Choroid plexus epithelial cell (primary cell): ENCODE measurements at regions not wholly inside any gene's neighbourhood (a gene's known extent, or its start where the extent isn't known, plus 50 kb on each side); places are given as distances from the start of the nearest gene placed in this dataset.

Source experiments
- DNase-seq: peaks from one replicate; pipeline ENCODE4 v3.0.0-alpha.2; 2010; ENCODE audit warnings: low read depth
- H3K4me3 ChIP-seq: 2 replicates; pipeline ENCODE4 v1.5.1; 2011; ENCODE audit warnings: low read depth, mild to moderate bottlenecking, control low read depth, low read length, moderate library complexity
- CTCF ChIP-seq: conservative IDR thresholded peaks from 2 replicates; pipeline ENCODE4 v1.5.1; 2011; ENCODE audit warnings: low read depth, mild to moderate bottlenecking, control low read depth, inconsistent platforms, low read length, moderate library complexity

- DNase-seq = peak; percentile 33
Measured at GRCh38 chr7:19623676-19624075, 85.2 kb downstream of the POLR1F start.

GRCh38 chr7:19621740-19622139 is 87.1 kb downstream of the POLR1F start:
- peak; percentile 76 for DNase-seq
- TF ChIP-seq CTCF = peak; percentile 42
- H3K4me3 ChIP-seq = no peak overlapping the region

More at GRCh38 chr7:19623676-19624075, 85.2 kb downstream of the POLR1F start:
- H3K4me3 ChIP-seq = no peak overlapping the region
- no peak for TF ChIP-seq CTCF

GRCh38 chr7:19620470-19620869 is 88.4 kb downstream of the POLR1F start:
- no peak for TF ChIP-seq CTCF
- H3K4me3 ChIP-seq = no peak overlapping the region
- peak; percentile 68 for DNase-seq

GRCh38 chr7:19619122-19619521 is 89.7 kb downstream of the POLR1F start:
- no peak for TF ChIP-seq CTCF
- no peak overlapping the region for H3K4me3 ChIP-seq
- DNase-seq = peak; percentile 65

- H3K4me3 ChIP-seq = no peak overlapping the region
- TF ChIP-seq CTCF = no peak
- peak; percentile 42 for DNase-seq
Measured at GRCh38 chr7:19617901-19618300, 90.9 kb downstream of the POLR1F start.

- no peak for DNase-seq
- TF ChIP-seq CTCF = no peak
- no peak overlapping the region for H3K4me3 ChIP-seq
Measured at GRCh38 chr7:19610194-19610943, 98.5 kb downstream of the POLR1F start.

GRCh38 chr7:19589446-19589845 is 119.4 kb downstream of the POLR1F start:
- no peak for DNase-seq
- no peak overlapping the region for H3K4me3 ChIP-seq
- no peak for TF ChIP-seq CTCF
